ENCODE measurements at regions not wholly inside any gene's neighbourhood (a gene's known extent, or its start where the extent isn't known, plus 50 kb on each side); places are given as distances from the start of the nearest gene placed in this dataset.

- H3K18ac ChIP-seq (ENCODE audit: low read length) = no peak overlapping the region
- no peak overlapping the region for H2BK5ac ChIP-seq (ENCODE audit: low read length)
- no CpG with 5 or more reads among the region's 3 CpGs for WGBS, 2 donors (ENCODE audit: extremely low coverage in 2 of 2, insufficient read length in 2 of 2, insufficient replicate concordance in 1 of 2)
- no peak overlapping the region for H2BK12ac ChIP-seq (ENCODE audit: low read length)
- H4K91ac ChIP-seq (ENCODE audit: low read depth, low read length, poor library complexity) = no peak overlapping the region
- no peaks in the 10 kb centered on the region for H3K9me3 ChIP-seq (replicated peaks in 1 of 2; ENCODE audit: control insufficient read depth in 2 of 2, insufficient read depth in 1 of 2, low read depth in 1 of 2, low read length in 2 of 2)
- H2AK5ac ChIP-seq (ENCODE audit: low read depth, low read length) = no peak overlapping the region
- H3K79me1 ChIP-seq (ENCODE audit: low read depth, low read length) = no peaks in the 10 kb centered on the region
- H3K4me1 ChIP-seq (ENCODE audit: control insufficient read depth in 2 of 2, insufficient read depth in 1 of 2, low read depth in 1 of 2, low read length in 2 of 2) = peaks cover 0 to 3% of the 10 kb centered on the region in 2 donors
- no peak overlapping the region for H2BK120ac ChIP-seq (ENCODE audit: low read depth, low read length)
- no peak overlapping the region for H2AFZ ChIP-seq (ENCODE audit: low read length)
- H4K8ac ChIP-seq (ENCODE audit: low read depth, low read length) = no peak overlapping the region
- peak overlapping the region; percentile 75 for H3K27ac ChIP-seq (replicated peaks; ENCODE audit: low read length)
- H3K9ac ChIP-seq (ENCODE audit: low read depth, low read length, poor library complexity) = no peak overlapping the region
- DNase-seq (ENCODE audit: low spot score) = peak; percentile 27
- no peak overlapping the region for H3K4me3 ChIP-seq (ENCODE audit: low read length in 2 of 2)
- H3K27me3 ChIP-seq (ENCODE audit: control insufficient read depth in 3 of 3, insufficient read depth in 3 of 3, low read depth in 1 of 3, low read length in 3 of 3) = no peaks in the 10 kb centered on the region
- no peak overlapping the region for H2BK15ac ChIP-seq (ENCODE audit: low read length)
- H3K14ac ChIP-seq (ENCODE audit: low read length) = no peak overlapping the region
- no peak overlapping the region for H3K23ac ChIP-seq (ENCODE audit: low read depth, low read length, poor library complexity)
- H3K4ac ChIP-seq (ENCODE audit: low read length) = no peak overlapping the region
- no peaks in the 10 kb centered on the region for H3K36me3 ChIP-seq (replicated peaks in 1 of 2; ENCODE audit: control insufficient read depth in 2 of 2, insufficient read depth in 2 of 2, low read length in 2 of 2)
- no peak overlapping the region for H3K4me2 ChIP-seq (ENCODE audit: insufficient read depth, low read length, poor library complexity, severe bottlenecking)
Measured at GRCh38 chrX:121227888-121228287, 180.5 kb downstream of the GLUD2 start.

DNA sequence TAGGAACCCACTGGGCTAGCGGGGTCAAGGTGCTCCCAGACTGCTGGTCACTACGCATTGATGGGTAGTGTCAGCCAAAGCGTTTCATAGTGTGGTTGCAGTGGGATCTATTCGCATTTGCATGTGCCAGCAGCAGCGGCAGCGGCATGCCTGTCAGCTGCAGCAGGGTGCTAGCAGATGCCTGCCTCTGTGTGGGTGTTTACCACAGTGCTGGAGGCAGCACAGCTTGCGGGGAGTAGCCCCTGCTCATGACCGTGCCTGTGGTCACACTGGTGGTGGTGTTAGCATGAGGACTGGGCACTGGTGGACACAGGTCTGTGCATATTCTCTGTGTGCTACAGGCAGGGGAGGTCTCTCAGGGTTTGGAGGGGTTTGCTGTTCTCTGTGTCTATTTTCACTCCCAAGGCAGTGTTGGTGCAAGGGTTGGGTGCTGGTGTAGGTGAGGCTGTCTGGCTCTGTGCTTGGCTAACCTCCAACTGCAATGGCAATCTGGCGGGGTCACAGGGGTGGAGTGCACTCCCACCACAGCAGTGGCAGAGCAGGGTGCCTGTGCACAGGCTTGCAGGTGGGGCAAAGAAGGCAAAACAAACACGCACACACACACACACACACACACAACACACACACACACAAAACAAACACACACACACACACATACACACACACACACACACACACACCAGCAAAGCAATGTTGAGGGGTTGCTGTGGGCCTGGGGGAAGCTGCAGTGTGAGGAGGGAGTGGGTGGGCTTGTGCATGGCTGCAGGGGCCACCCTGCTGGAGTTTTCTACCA, 184.4 kb downstream of the GLUD2 start:
- Histone ChIP-seq H2BK12ac (ENCODE audit: low read length) (no peak overlapping the region), H3K9ac (ENCODE audit: low read depth, low read length, poor library complexity) (no peak overlapping the region), H2AFZ (ENCODE audit: low read length) (no peak overlapping the region), H3K14ac (ENCODE audit: low read length) (peak overlapping the region; percentile 9), H3K79me1 (ENCODE audit: low read depth, low read length) (no peaks in the 10 kb centered on the region), H2BK120ac (ENCODE audit: low read depth, low read length) (no peak overlapping the region), H3K4me3 (ENCODE audit: low read length in 2 of 2) (no peak overlapping the region), H4K91ac (ENCODE audit: low read depth, low read length, poor library complexity) (no peak overlapping the region), H2AK5ac (ENCODE audit: low read depth, low read length) (no peak overlapping the region), H3K27me3 (ENCODE audit: control insufficient read depth in 3 of 3, insufficient read depth in 3 of 3, low read depth in 1 of 3, low read length in 3 of 3) (no peaks in the 10 kb centered on the region), H3K23ac (ENCODE audit: low read depth, low read length, poor library complexity) (peak overlapping the region; percentile 34), H3K4me2 (ENCODE audit: insufficient read depth, low read length, poor library complexity, severe bottlenecking) (no peak overlapping the region), H3K9me3 (replicated peaks in 1 of 2; ENCODE audit: control insufficient read depth in 2 of 2, insufficient read depth in 1 of 2, low read depth in 1 of 2, low read length in 2 of 2) (no peaks in the 10 kb centered on the region), H3K18ac (ENCODE audit: low read length) (peak overlapping the region; percentile 65), H3K4ac (ENCODE audit: low read length) (no peak overlapping the region), H3K27ac (replicated peaks; ENCODE audit: low read length) (no peak overlapping the region), H4K8ac (ENCODE audit: low read depth, low read length) (no peak overlapping the region), H2BK5ac (ENCODE audit: low read length) (no peak overlapping the region), H3K36me3 (replicated peaks in 1 of 2; ENCODE audit: control insufficient read depth in 2 of 2, insufficient read depth in 2 of 2, low read length in 2 of 2) (no peaks in the 10 kb centered on the region), H3K4me1 (ENCODE audit: control insufficient read depth in 2 of 2, insufficient read depth in 1 of 2, low read depth in 1 of 2, low read length in 2 of 2) (peaks cover 0 to 3% of the 10 kb centered on the region in 2 donors), H2BK15ac (ENCODE audit: low read length) (no peak overlapping the region)
- DNase-seq (ENCODE audit: low spot score) = no peak
- WGBS, 2 donors (ENCODE audit: extremely low coverage in 2 of 2, insufficient read length in 2 of 2, insufficient replicate concordance in 1 of 2) = no CpG with 5 or more reads among the region's 10 CpGs

- no peaks in the 10 kb centered on the region for H3K9me3 ChIP-seq (replicated peaks in 1 of 2; ENCODE audit: control insufficient read depth in 2 of 2, insufficient read depth in 1 of 2, low read depth in 1 of 2, low read length in 2 of 2)
- no peak overlapping the region for H2AK5ac ChIP-seq (ENCODE audit: low read depth, low read length)
- no peak overlapping the region for H3K4me3 ChIP-seq (ENCODE audit: low read length in 2 of 2)
- no peaks in the 10 kb centered on the region for H3K36me3 ChIP-seq (replicated peaks in 1 of 2; ENCODE audit: control insufficient read depth in 2 of 2, insufficient read depth in 2 of 2, low read length in 2 of 2)
- H3K27ac ChIP-seq (replicated peaks; ENCODE audit: low read length) = no peak overlapping the region
- H3K4me2 ChIP-seq (ENCODE audit: insufficient read depth, low read length, poor library complexity, severe bottlenecking) = no peak overlapping the region
- no peak overlapping the region for H4K91ac ChIP-seq (ENCODE audit: low read depth, low read length, poor library complexity)
- H2BK12ac ChIP-seq (ENCODE audit: low read length) = no peak overlapping the region
- peaks cover 0 to 3% of the 10 kb centered on the region in 2 donors for H3K4me1 ChIP-seq (ENCODE audit: control insufficient read depth in 2 of 2, insufficient read depth in 1 of 2, low read depth in 1 of 2, low read length in 2 of 2)
- DNase-seq (ENCODE audit: low spot score) = no peak
- H2AFZ ChIP-seq (ENCODE audit: low read length) = no peak overlapping the region
- no peaks in the 10 kb centered on the region for H3K27me3 ChIP-seq (ENCODE audit: control insufficient read depth in 3 of 3, insufficient read depth in 3 of 3, low read depth in 1 of 3, low read length in 3 of 3)
- no peak overlapping the region for H3K4ac ChIP-seq (ENCODE audit: low read length)
- no peak overlapping the region for H2BK15ac ChIP-seq (ENCODE audit: low read length)
- no peak overlapping the region for H4K8ac ChIP-seq (ENCODE audit: low read depth, low read length)
- no peak overlapping the region for H2BK120ac ChIP-seq (ENCODE audit: low read depth, low read length)
- no peak overlapping the region for H3K14ac ChIP-seq (ENCODE audit: low read length)
- H3K23ac ChIP-seq (ENCODE audit: low read depth, low read length, poor library complexity) = no peak overlapping the region
- no peak overlapping the region for H3K18ac ChIP-seq (ENCODE audit: low read length)
- no peak overlapping the region for H2BK5ac ChIP-seq (ENCODE audit: low read length)
- no peak overlapping the region for H3K9ac ChIP-seq (ENCODE audit: low read depth, low read length, poor library complexity)
- H3K79me1 ChIP-seq (ENCODE audit: low read depth, low read length) = no peaks in the 10 kb centered on the region
- no CpG with 5 or more reads among the region's 1 CpG for WGBS, 2 donors (ENCODE audit: extremely low coverage in 2 of 2, insufficient read length in 2 of 2, insufficient replicate concordance in 1 of 2)
Measured at GRCh38 chrX:121236040-121236439, 188.6 kb downstream of the GLUD2 start.

- Histone ChIP-seq H3K14ac (ENCODE audit: low read length) (no peak overlapping the region), H3K23ac (ENCODE audit: low read depth, low read length, poor library complexity) (no peak overlapping the region), H3K4ac (ENCODE audit: low read length) (no peak overlapping the region), H2AK5ac (ENCODE audit: low read depth, low read length) (no peak overlapping the region), H4K8ac (ENCODE audit: low read depth, low read length) (no peak overlapping the region), H3K9me3 (replicated peaks in 1 of 2; ENCODE audit: control insufficient read depth in 2 of 2, insufficient read depth in 1 of 2, low read depth in 1 of 2, low read length in 2 of 2) (no peaks in the 10 kb centered on the region), H3K27ac (replicated peaks; ENCODE audit: low read length) (no peak overlapping the region), H2BK5ac (ENCODE audit: low read length) (no peak overlapping the region), H3K79me1 (ENCODE audit: low read depth, low read length) (no peaks in the 10 kb centered on the region), H3K4me3 (ENCODE audit: low read length in 2 of 2) (no peak overlapping the region), H2BK12ac (ENCODE audit: low read length) (no peak overlapping the region), H3K9ac (ENCODE audit: low read depth, low read length, poor library complexity) (no peak overlapping the region), H3K4me1 (ENCODE audit: control insufficient read depth in 2 of 2, insufficient read depth in 1 of 2, low read depth in 1 of 2, low read length in 2 of 2) (no peaks in the 10 kb centered on the region), H2BK120ac (ENCODE audit: low read depth, low read length) (no peak overlapping the region), H3K18ac (ENCODE audit: low read length) (no peak overlapping the region), H2BK15ac (ENCODE audit: low read length) (no peak overlapping the region), H4K91ac (ENCODE audit: low read depth, low read length, poor library complexity) (no peak overlapping the region), H3K27me3 (ENCODE audit: control insufficient read depth in 3 of 3, insufficient read depth in 3 of 3, low read depth in 1 of 3, low read length in 3 of 3) (no peaks in the 10 kb centered on the region), H3K36me3 (replicated peaks in 1 of 2; ENCODE audit: control insufficient read depth in 2 of 2, insufficient read depth in 2 of 2, low read length in 2 of 2) (no peaks in the 10 kb centered on the region), H2AFZ (ENCODE audit: low read length) (no peak overlapping the region), H3K4me2 (ENCODE audit: insufficient read depth, low read length, poor library complexity, severe bottlenecking) (no peak overlapping the region)
- no peak for DNase-seq (ENCODE audit: low spot score)
- no CpG with 5 or more reads among the region's 1 CpG for WGBS, 2 donors (ENCODE audit: extremely low coverage in 2 of 2, insufficient read length in 2 of 2, insufficient replicate concordance in 1 of 2)
Measured at GRCh38 chrX:121238093-121238492, 190.7 kb downstream of the GLUD2 start.
